DOHH2 (cell line): ENCODE measurements at regions not wholly inside any gene's neighbourhood (a gene's known extent, or its start where the extent isn't known, plus 50 kb on each side); places are given as distances from the start of the nearest gene placed in this dataset.
"Not testable (repeated sequence)": the region's sequence is repeated elsewhere in the genome, so short reads cannot be mapped to it uniquely, and the experiment has no call there.

Experiments used
- H3F3A ChIP-seq: fragments of 200-600 bp; sonication (generic), shearing (Covaris generic); 2 replicates; pipeline ENCODE4 v1.6.0; 2016; ENCODE audit warnings: antibody characterized with exemption, mild to moderate bottlenecking; ENCODE audit not compliant: control insufficient read depth, insufficient read depth
- H3K27ac ChIP-seq: fragments of 200-600 bp; sonication (generic); 2 replicates; pipeline ENCODE4 v1.5.1; 2014; ENCODE audit warnings: low read depth, mild to moderate bottlenecking, low read length, moderate library complexity
- H3K27me3 ChIP-seq: fragments of 200-600 bp; sonication (generic); 2 replicates; pipeline ENCODE4 v1.6.1; 2014; ENCODE audit warnings: mild to moderate bottlenecking, low read length, mixed read lengths; ENCODE audit not compliant: control insufficient read depth
- H3K36me3 ChIP-seq: fragments of 200-600 bp; sonication (generic); 2 replicates; pipeline ENCODE4 v1.6.1; 2014; ENCODE audit warnings: mild to moderate bottlenecking, low read length, moderate library complexity, mixed read lengths; ENCODE audit not compliant: control insufficient read depth
- H3K4me1 ChIP-seq: fragments of 200-600 bp; sonication (generic); 2 replicates; pipeline ENCODE4 v1.6.1; 2014; ENCODE audit warnings: mild to moderate bottlenecking, low read length, mixed read lengths; ENCODE audit not compliant: control insufficient read depth
- H3K4me2 ChIP-seq: fragments of 200-600 bp; sonication (generic); 2 replicates; pipeline ENCODE4 v1.6.0; 2014; ENCODE audit warnings: mild to moderate bottlenecking, low read length, moderate library complexity
- H3K4me3 ChIP-seq: fragments of 200-600 bp; sonication (generic); 2 replicates; pipeline ENCODE4 v1.5.1; 2014; ENCODE audit warnings: mild to moderate bottlenecking, low read length, mixed read lengths
- H3K79me2 ChIP-seq: fragments of 200-600 bp; sonication (generic); 2 replicates; pipeline ENCODE4 v1.6.1; 2014; ENCODE audit warnings: mild to moderate bottlenecking, low read length, mixed read lengths; ENCODE audit not compliant: control insufficient read depth
- H3K9me2 ChIP-seq: fragments of 200-600 bp; sonication (generic); replicated peaks from 2 replicates; pipeline ENCODE4 v1.6.1; 2014; ENCODE audit warnings: mild to moderate bottlenecking, low read length, mixed read lengths; ENCODE audit not compliant: control insufficient read depth
- H3K9me3 ChIP-seq: fragments of 200-600 bp; sonication (generic); 2 replicates; pipeline ENCODE4 v1.6.1; 2014; ENCODE audit warnings: antibody characterized with exemption, low read length, mixed read lengths; ENCODE audit not compliant: control insufficient read depth, insufficient read depth
- H4K20me1 ChIP-seq: fragments of 200-600 bp; sonication (generic); 2 replicates; pipeline ENCODE4 v1.6.0; 2014; ENCODE audit warnings: low read depth, mild to moderate bottlenecking, antibody characterized with exemption, low read length, moderate library complexity; ENCODE audit not compliant: control insufficient read depth, insufficient read depth
- CTCF ChIP-seq: fragments of 200-600 bp; sonication (generic); IDR thresholded peaks from one replicate; pipeline ENCODE4 v1.5.1; 2014; ENCODE audit warnings: antibody characterized with exemption, mild to moderate bottlenecking, low read depth, low read length; ENCODE audit not compliant: poor library complexity, severe bottlenecking
- EZH2phosphoT487 ChIP-seq: fragments of 200-600 bp; sonication (generic); IDR thresholded peaks from 2 replicates; pipeline ENCODE4 v1.6.1; 2017; ENCODE audit warnings: borderline replicate concordance, mild to moderate bottlenecking, antibody characterized with exemption, low read length, moderate library complexity, mixed read lengths

DNA sequence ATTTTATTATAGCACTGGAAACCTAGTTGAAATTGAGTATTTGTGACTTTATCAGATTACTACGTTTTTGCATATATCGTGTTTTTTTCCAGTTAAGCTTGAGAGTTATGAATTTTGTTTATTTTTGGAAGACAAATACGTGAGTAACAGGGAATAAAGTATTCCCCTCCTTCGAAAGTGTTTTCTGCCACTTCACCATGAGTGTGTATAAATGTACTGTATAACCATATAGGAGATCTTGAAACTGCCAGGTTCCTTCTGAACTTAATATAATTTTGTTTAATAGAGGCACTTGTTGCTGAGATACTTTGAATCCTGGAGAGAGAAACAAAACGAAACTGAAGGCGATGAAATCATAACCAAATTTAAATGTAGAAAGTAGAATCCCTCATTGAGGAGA, 1004.4 kb upstream of the ZEB2 start:
- no peak for TF ChIP-seq CTCF
- no peaks in the 10 kb centered on the region for H3K79me2 ChIP-seq
- H3K4me2 ChIP-seq, result no peak overlapping the region
- H3K4me1 ChIP-seq, result no peaks in the 10 kb centered on the region
- no peaks in the 10 kb centered on the region for H3F3A ChIP-seq
- no peaks in the 10 kb centered on the region for H3K9me2 ChIP-seq
- H4K20me1 ChIP-seq, result no peaks in the 10 kb centered on the region
- H3K36me3 ChIP-seq, result no peaks in the 10 kb centered on the region
- no peaks in the 10 kb centered on the region for H3K27me3 ChIP-seq
- no peak overlapping the region for H3K4me3 ChIP-seq
- no peak overlapping the region for H3K27ac ChIP-seq
- no peaks in the 10 kb centered on the region for H3K9me3 ChIP-seq

DNA sequence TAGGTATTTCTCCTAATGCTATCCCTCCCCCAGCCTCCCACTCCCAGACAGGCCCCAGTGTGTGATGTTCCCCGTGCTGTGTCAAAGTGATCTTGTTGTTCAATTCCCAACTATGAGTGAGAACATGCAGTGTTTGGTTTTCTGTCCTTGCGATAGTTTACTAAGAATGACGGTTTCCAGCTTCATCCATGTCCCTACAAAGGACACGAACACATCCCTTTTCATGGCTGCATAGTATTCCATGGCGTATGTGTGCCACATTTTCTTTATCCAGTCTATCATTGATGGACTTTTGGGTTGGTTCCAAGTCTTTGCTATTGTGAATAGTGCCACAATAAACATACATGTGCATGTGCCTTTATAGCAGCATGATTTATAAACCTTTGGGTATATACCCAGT, 999.3 kb upstream of the ZEB2 start:
- H3K36me3 ChIP-seq, H3K4me2 ChIP-seq, H3K9me3 ChIP-seq, H3K4me3 ChIP-seq, H4K20me1 ChIP-seq, H3K79me2 ChIP-seq, H3K4me1 ChIP-seq, H3K9me2 ChIP-seq, H3K27me3 ChIP-seq, H3K27ac ChIP-seq, H3F3A ChIP-seq: not testable (repeated sequence)

DNA sequence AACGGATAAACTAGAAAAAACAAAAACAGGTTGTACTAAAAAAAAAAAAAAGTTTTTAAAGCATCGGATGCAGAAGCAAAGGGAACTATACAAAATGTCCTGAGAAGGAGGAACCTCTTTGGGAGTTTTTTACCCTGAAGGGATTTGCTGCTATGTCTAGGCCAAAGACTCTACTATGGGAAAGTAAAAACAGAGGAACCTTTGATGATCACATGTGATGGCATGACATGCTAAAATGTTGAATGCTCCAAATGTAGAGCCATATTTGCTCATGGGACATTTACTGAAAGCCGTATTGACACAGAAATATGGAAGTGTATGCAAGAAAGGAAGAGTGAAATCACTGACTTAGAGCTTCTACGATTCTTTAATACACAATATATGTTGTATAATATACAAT, 992.0 kb upstream of the ZEB2 start:
- TF ChIP-seq EZH2phosphoT487, result no peak
- TF ChIP-seq CTCF, result no peak
- Histone ChIP-seq H3K4me2 (no peak overlapping the region), H3K36me3 (no peaks in the 10 kb centered on the region), H3K27ac (no peak overlapping the region), H3K9me2 (no peaks in the 10 kb centered on the region), H3F3A (no peaks in the 10 kb centered on the region), H3K4me3 (no peak overlapping the region), H3K4me1 (no peaks in the 10 kb centered on the region), H3K27me3 (no peaks in the 10 kb centered on the region), H3K9me3 (peaks cover 4% of the 10 kb centered on the region; the same call in 1 of the 2 replicates), H4K20me1 (no peaks in the 10 kb centered on the region), H3K79me2 (no peaks in the 10 kb centered on the region)

GRCh38 chr2:145503511-145503910, 983.6 kb upstream of the ZEB2 start:
- Histone ChIP-seq H3K27me3 (no peaks in the 10 kb centered on the region), H3K9me2 (no peaks in the 10 kb centered on the region), H3K79me2 (no peaks in the 10 kb centered on the region), H3F3A (no peaks in the 10 kb centered on the region), H3K36me3 (no peaks in the 10 kb centered on the region), H3K9me3 (peaks cover 1% of the 10 kb centered on the region; the same call in 1 of the 2 replicates), H3K4me1 (no peaks in the 10 kb centered on the region), H3K27ac (no peak overlapping the region), H4K20me1 (no peaks in the 10 kb centered on the region), H3K4me2 (no peak overlapping the region), H3K4me3 (no peak overlapping the region)
- no peak for TF ChIP-seq EZH2phosphoT487
- TF ChIP-seq CTCF, result no peak
